Loucy (cell line): ENCODE measurements at regions not wholly inside any gene's neighbourhood (a gene's known extent, or its start where the extent isn't known, plus 50 kb on each side); places are given as distances from the start of the nearest gene placed in this dataset.

ENCODE experiments used
- CTCF ChIP-seq: fragments of 200-600 bp; sonication (generic); conservative IDR thresholded peaks from 2 replicates; pipeline ENCODE4 v1.5.1; 2014; ENCODE audit warnings: mild to moderate bottlenecking, antibody characterized with exemption, low read length
- EZH2phosphoT487 ChIP-seq: fragments of 200-600 bp; IDR thresholded peaks from 2 replicates; pipeline ENCODE4 v1.6.1; 2018; ENCODE audit warnings: antibody characterized with exemption, mild to moderate bottlenecking, moderate library complexity, borderline replicate concordance

GRCh38 chr16:8203101-8203500 is 387.2 kb downstream of the TMEM114 start:
- TF ChIP-seq CTCF (no peak), EZH2phosphoT487 (no peak)
